ENCODE measurements at regions not wholly inside any gene's neighbourhood (a gene's known extent, or its start where the extent isn't known, plus 50 kb on each side); places are given as distances from the start of the nearest gene placed in this dataset.

DNA sequence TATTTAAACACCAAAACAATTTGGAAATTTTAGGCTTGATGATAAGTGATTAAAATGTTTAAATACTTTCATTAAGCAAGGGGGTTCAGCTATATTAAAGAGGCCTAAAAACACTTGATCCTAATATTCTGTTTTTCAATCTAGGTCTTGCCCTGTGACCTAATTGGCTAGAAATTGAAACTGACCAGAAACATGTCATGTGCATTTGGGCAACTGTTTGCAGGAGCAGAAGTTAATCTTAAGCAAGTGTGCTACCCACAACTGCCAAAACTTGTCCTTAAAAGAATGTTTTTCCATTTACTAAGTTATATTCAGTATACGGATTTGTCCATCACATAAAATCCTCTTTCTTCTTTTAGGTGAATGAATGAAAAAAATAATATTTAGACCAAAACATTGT is 167.3 kb downstream of the PPP1R3A start:
- CTCF ChIA-PET = no interaction called here
- POLR2A ChIA-PET (ENCODE audit: unreplicated experiment) = no interaction called here
- dilution Hi-C loops (cut with HindIII; ENCODE audit: low sequenced_read_pairs, unreplicated experiment) = no loop called here

More for the DNA sequence above, 167.3 kb downstream of the PPP1R3A start:
- H3K27me3 ChIP-seq (ENCODE audit: control insufficient read depth, insufficient read depth, low read length) = no peaks in the 10 kb centered on the region
- intact Hi-C loops (cut with micrococcal nuclease) = no loop called here
- H2AK9ac ChIP-seq (replicated peaks; ENCODE audit: low read depth, low read length, poor library complexity) = no peak overlapping the region
- in situ Hi-C loops (cut with MboI; ENCODE audit: low sequenced_read_pairs) = no loop called here
- H3K14ac ChIP-seq (replicated peaks; ENCODE audit: low read depth, low read length) = no peak overlapping the region
- no peak overlapping the region for H2BK120ac ChIP-seq (ENCODE audit: low read depth, low read length)
- no peak overlapping the region for H3K4me2 ChIP-seq (ENCODE audit: low read depth, low read length)
- H2AK5ac ChIP-seq (ENCODE audit: low read depth, low read length) = no peak overlapping the region
- no peak overlapping the region for H4K8ac ChIP-seq (ENCODE audit: low read depth in 2 of 2, low read length in 2 of 2)
- no peak for ATAC-seq (ENCODE audit: low read depth)
- no TSS peak for BruUV-seq (replicated peaks)
- H4K20me1 ChIP-seq (ENCODE audit: insufficient read depth, low read length) = no peaks in the 10 kb centered on the region
- H3K4me1 ChIP-seq (ENCODE audit: control insufficient read depth, insufficient read depth, low read length) = no peaks in the 10 kb centered on the region
- H3K27ac ChIP-seq (ENCODE audit: insufficient read depth, low read length) = no peak overlapping the region
- no peak for TF ChIP-seq NFE2L2 (IDR thresholded peaks at IDR 0.05; ENCODE audit: low read depth, low read length)
- TF ChIP-seq BHLHE40 (IDR thresholded peaks at IDR 0.05; ENCODE audit: low read depth, low read length) = no peak
- TF ChIP-seq CHD1 (IDR thresholded peaks at IDR 0.05; ENCODE audit: low read depth, low read length) = no peak
- TF ChIP-seq, protein P1, sequence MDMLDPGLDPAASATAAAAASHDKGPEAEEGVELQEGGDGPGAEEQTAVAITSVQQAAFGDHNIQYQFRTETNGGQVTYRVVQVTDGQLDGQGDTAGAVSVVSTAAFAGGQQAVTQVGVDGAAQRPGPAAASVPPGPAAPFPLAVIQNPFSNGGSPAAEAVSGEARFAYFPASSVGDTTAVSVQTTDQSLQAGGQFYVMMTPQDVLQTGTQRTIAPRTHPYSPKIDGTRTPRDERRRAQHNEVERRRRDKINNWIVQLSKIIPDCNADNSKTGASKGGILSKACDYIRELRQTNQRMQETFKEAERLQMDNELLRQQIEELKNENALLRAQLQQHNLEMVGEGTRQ (IDR thresholded peaks at IDR 0.05; ENCODE audit: low read depth, low read length) = no peak
- TF ChIP-seq MAZ (IDR thresholded peaks at IDR 0.05; ENCODE audit: borderline replicate concordance, low read depth, low read length) = no peak
- TF ChIP-seq CEBPB (IDR thresholded peaks at IDR 0.05; ENCODE audit: low read depth, low read length) = no peak
- TF ChIP-seq, protein P2, sequence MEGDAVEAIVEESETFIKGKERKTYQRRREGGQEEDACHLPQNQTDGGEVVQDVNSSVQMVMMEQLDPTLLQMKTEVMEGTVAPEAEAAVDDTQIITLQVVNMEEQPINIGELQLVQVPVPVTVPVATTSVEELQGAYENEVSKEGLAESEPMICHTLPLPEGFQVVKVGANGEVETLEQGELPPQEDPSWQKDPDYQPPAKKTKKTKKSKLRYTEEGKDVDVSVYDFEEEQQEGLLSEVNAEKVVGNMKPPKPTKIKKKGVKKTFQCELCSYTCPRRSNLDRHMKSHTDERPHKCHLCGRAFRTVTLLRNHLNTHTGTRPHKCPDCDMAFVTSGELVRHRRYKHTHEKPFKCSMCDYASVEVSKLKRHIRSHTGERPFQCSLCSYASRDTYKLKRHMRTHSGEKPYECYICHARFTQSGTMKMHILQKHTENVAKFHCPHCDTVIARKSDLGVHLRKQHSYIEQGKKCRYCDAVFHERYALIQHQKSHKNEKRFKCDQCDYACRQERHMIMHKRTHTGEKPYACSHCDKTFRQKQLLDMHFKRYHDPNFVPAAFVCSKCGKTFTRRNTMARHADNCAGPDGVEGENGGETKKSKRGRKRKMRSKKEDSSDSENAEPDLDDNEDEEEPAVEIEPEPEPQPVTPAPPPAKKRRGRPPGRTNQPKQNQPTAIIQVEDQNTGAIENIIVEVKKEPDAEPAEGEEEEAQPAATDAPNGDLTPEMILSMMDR (conservative IDR thresholded peaks at IDR 0.05; ENCODE audit: low read depth, low read length) = no peak
- TF ChIP-seq RAD21 (IDR thresholded peaks at IDR 0.05; ENCODE audit: low read length) = no peak
- TF ChIP-seq SMC3 (IDR thresholded peaks at IDR 0.05; ENCODE audit: low read depth, low read length) = no peak
- TF ChIP-seq MAFK (IDR thresholded peaks at IDR 0.05; ENCODE audit: low read depth, low read length) = no peak
- no peak for TF ChIP-seq RCOR1 (IDR thresholded peaks at IDR 0.05; ENCODE audit: insufficient replicate concordance, low read length)
- no peak for TF ChIP-seq MXI1 (IDR thresholded peaks at IDR 0.05; ENCODE audit: borderline replicate concordance, low read depth, low read length)
- no peak for TF ChIP-seq RFX5 (IDR thresholded peaks at IDR 0.05; ENCODE audit: low read depth, low read length)
- TF ChIP-seq POLR2A (IDR thresholded peaks at IDR 0.05; ENCODE audit: low read depth, low read length) = no peak
- TF ChIP-seq FOS (IDR thresholded peaks at IDR 0.05; ENCODE audit: low read depth, low read length) = no peak
- TF ChIP-seq, protein P3, sequence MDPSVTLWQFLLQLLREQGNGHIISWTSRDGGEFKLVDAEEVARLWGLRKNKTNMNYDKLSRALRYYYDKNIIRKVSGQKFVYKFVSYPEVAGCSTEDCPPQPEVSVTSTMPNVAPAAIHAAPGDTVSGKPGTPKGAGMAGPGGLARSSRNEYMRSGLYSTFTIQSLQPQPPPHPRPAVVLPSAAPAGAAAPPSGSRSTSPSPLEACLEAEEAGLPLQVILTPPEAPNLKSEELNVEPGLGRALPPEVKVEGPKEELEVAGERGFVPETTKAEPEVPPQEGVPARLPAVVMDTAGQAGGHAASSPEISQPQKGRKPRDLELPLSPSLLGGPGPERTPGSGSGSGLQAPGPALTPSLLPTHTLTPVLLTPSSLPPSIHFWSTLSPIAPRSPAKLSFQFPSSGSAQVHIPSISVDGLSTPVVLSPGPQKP (IDR thresholded peaks at IDR 0.05; ENCODE audit: borderline replicate concordance, low read depth, low read length) = no peak
- H3K56ac ChIP-seq (ENCODE audit: extremely low read depth, insufficient read depth, low read length) = no peak overlapping the region
- no peak overlapping the region for H2AFZ ChIP-seq (replicated peaks; ENCODE audit: low read length, poor library complexity)
- no peaks in the 10 kb centered on the region for H3K36me3 ChIP-seq (ENCODE audit: control insufficient read depth, insufficient read depth, low read length)
- H3K79me1 ChIP-seq (ENCODE audit: low read depth in 1 of 2, low read length in 2 of 2) = no peaks in the 10 kb centered on the region
- H4K91ac ChIP-seq (ENCODE audit: insufficient read depth, low read depth, low read length) = no peak overlapping the region
- H3K23ac ChIP-seq (ENCODE audit: low read depth, low read length) = no peak overlapping the region
- H3K4me3 ChIP-seq (ENCODE audit: insufficient read depth, low read depth, low read length) = no peak overlapping the region
- no peak overlapping the region for H2BK15ac ChIP-seq (ENCODE audit: low read depth, low read length)
- H3K9ac ChIP-seq (ENCODE audit: low read depth, low read length) = no peak overlapping the region
- DNase-seq = no peak
- no peak overlapping the region for H3K18ac ChIP-seq (ENCODE audit: low read depth, low read length)
- no peaks in the 10 kb centered on the region for H3K9me3 ChIP-seq (ENCODE audit: control insufficient read depth, insufficient read depth, low read length)
- no peaks in the 10 kb centered on the region for H3K9me1 ChIP-seq (ENCODE audit: insufficient read depth, low read length)
- H3K4ac ChIP-seq (ENCODE audit: low read depth, low read length) = no peak overlapping the region
- no peak overlapping the region for H2BK20ac ChIP-seq (ENCODE audit: low read depth, low read length)
- no peak overlapping the region for H4K5ac ChIP-seq (ENCODE audit: low read depth, low read length)
- WGBS, 2 experiments (ENCODE audit: extremely low coverage in 2 of 2, insufficient read length in 1 of 2) = no CpG with 5 or more reads among the region's 1 CpG
- no peak overlapping the region for H2BK5ac ChIP-seq (ENCODE audit: low read depth, low read length, poor library complexity, severe bottlenecking)

Data from IMR-90 (cell line).